CD4-positive, alpha-beta T cell treated with Interleukin-17A for 4 hours (primary cell): ENCODE measurements at regions not wholly inside any gene's neighbourhood (a gene's known extent, or its start where the extent isn't known, plus 50 kb on each side); places are given as distances from the start of the nearest gene placed in this dataset.
A peak's percentile ranks its signal among the peaks of the same experiment; 100 is the strongest.
"Not testable (repeated sequence)": the region's sequence is repeated elsewhere in the genome, so short reads cannot be mapped to it uniquely, and the experiment has no call there.

Experiments
- DNase-seq: peaks from one replicate; pipeline ENCODE4 v3.0.0-alpha.2; 2020; ENCODE audit warnings: mixed read lengths

- no peak for DNase-seq
These were observed 169.9 kb downstream of the PRL start for GRCh38 chr6:22126910-22127309.

DNA sequence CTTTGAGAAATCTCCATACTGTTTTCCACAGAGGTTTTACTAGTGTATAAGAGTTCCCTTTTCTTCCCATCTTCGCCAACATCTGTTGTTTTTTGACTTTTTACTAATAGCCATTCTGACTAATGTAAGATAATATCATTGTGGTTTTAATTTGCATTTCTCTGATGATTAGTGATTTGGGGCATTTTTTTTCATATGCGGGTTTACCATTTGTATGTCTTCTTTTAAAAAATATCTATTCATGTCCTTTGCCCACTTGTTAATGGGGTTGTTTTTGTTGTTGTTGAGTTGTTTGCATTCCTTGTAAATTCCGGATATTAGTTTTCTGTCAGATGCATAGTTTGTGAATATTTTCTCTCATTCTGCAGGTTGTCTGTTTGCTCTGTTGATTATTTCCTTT is 167.1 kb downstream of the PRL start:
- no peak for DNase-seq

DNA sequence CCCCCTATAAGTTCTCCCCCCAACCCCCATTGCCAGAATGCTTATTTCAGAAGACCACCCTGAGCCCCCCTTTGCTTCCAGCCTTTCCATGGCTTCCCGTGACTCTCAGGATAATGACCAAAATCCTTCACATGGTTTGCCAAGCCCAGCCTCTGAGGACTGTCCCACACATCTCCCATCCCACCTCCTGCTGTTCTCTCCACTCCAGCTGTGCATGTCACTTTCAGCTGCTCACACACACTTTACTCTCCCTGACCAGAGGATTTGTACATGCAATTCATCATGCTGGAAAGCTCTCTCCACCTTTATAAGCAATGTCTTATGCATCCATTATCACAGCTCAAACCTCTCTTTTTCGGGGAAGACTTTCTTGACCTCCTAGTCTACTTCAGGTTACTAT is 164.2 kb downstream of the PRL start:
- DNase-seq, result no peak

- DNase-seq, result no peak
These were observed 163.5 kb downstream of the PRL start for GRCh38 chr6:22133357-22133756.

DNA sequence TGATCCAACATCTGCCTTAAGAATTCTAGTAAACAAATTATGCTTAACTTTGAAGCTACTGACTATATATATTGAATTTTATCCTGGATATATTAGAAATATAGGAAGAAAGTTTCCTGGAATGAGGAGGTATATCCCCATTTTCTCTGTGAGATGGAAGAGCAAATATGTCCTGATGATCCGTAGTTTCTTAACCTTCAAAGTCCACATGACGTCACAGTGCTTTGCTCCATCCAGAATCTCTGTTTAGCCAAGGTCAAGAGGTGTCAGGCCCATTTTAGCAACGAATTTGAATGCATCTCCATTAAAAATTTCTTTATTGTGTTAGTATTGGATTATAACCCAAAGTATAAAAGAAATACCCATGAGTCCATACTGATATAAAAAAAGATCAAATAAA is 162.5 kb downstream of the PRL start:
- no peak for DNase-seq

DNA sequence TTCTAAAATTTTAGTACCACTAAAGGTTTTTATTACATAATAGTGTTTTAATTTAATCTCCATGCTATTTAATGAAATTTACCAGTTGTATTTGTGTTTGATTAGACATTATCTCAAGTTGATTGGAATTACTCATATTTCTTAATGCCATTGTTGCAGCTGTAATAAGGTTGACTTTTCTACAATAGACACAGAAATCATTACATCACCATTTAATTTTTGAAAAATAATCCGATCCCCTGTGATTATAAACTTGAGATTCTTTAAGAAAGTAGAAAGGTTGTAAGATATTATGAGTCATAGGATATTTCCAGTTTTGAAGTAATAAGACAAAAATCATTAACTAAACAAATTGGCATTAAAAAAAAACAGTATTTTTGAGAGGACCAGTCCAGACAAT is 161.4 kb downstream of the PRL start:
- DNase-seq, result no peak

GRCh38 chr6:22140736-22141135 is 156.1 kb downstream of the PRL start:
- DNase-seq, result not testable (repeated sequence)

GRCh38 chr6:22141241-22141745 is 155.5 kb downstream of the PRL start:
- no peak for DNase-seq

DNA sequence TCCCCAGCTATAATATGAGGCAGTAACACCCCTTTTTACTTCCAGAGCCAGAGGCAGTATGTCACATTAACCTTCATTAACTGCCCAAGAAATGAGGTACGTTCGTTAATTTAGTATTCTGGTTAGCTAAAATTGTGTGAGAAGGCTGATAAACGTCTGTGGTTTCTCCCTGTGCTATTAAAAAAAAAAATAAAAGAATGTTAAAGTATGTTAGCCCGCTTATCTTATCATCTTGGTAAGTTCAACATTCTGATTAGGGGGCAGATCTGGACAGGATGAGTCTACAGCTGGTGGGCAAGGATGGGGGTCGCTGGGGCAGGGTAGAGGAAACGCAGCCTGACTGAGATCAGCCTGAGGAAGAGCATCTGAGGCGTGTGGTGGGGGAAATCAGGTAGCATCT is 154.0 kb downstream of the PRL start:
- DNase-seq, result no peak

DNA sequence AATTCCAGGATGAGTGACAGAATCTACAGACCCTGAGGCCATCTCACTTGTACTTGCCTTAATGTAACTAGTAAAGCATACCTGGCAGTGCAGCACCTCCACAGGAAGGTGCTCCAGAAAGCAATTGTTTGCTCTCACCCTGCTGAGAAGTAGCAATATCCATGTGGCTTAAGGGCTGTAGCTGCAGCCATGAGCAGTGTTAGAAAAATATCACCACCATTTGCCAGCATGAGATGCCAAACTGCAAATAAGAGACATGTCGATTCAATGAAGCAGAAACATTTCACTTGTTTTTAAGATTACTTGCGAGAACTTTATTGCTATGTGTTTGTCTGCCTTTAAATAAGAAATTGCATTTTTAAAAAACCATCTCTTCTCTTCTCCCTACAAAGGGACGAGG is 151.5 kb downstream of the PRL start:
- DNase-seq, result no peak

DNA sequence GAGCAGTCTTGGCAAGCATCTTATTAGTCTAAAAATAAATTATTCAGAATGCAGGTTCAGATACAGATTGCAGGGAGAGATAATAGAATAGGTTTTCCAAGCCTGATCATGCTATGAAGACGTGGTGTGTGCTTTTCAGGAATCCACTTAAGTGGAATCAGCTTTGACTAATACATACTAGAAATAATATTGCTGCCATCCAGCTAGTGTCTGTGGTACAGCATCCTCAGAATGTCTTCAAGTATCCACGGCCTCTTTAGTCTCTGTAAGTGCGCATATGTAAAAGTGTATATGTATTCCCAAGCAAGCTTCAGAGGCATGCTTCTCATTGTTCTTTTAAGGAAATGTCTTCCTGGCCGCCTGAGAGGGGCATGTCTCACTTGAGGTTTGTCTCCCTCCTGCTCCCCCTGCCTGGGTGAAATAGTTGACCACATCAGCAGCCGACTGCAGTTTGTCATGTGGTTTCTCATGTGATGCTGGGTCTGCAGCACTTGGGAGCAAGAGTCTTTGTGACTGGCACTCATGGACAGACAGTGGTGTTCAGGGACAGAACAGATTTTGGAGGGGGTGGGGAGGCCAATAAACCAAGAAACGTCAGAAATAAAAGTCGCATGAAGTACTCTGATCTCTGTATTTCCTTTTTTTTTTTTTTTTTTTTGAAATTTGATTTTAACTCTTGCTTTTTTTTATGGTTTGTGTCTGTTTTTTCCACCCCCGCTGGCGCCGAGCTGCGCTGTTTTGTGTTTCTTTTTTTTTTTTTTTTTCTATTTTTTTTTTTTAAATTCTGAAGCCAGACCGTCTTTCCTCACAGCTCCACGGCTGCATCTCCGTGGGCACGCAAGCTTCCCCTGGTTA is 150.8 kb downstream of the PRL start:
- DNase-seq, result peak; percentile 10

GRCh38 chr6:22146678-22146930 is 150.2 kb downstream of the PRL start:
- DNase-seq, result peak; percentile 7

GRCh38 chr6:22146931-22147701 is 149.7 kb downstream of the PRL start:
- DNase-seq, result peak; percentile 9

DNA sequence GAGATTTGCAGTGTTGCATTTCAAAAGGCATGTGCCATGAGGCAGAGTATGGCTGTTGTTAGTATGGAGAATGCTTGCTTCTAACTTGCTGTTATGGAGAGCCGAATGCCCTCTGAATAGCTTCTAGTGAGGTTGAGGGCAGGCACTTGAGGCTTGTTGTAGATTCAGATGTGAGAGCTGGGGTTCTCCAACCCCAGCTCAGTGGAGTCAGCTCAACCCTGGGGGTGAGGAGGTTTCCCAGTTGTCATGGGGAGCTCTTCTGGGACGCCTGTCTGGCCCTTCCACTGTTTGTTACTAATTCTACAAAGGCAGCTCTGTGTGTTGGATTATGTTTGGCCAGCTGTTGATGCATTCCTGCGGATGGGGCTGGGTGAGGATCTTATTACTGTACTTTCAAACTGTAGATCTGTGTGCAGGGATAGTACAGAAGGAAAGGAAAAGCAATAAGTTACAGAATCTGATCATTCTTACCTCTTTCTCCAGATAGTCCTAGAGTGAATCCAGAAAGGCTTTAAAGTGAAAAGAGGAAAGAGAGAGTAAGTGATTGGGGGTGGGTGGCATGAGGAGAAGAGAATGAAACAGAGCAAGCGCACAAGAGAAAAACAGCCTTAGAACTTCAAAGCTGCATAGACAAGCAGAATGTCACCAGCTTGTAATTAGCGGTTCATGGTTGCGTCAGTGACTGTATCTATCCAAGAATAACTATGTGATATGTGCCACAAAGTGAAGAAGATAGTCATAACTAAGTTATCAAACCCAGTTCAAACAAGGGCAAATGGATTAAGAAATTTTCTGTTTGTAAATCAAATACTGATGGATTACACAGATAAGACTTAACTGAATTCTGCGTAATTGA is 148.7 kb downstream of the PRL start:
- no peak for DNase-seq

DNA sequence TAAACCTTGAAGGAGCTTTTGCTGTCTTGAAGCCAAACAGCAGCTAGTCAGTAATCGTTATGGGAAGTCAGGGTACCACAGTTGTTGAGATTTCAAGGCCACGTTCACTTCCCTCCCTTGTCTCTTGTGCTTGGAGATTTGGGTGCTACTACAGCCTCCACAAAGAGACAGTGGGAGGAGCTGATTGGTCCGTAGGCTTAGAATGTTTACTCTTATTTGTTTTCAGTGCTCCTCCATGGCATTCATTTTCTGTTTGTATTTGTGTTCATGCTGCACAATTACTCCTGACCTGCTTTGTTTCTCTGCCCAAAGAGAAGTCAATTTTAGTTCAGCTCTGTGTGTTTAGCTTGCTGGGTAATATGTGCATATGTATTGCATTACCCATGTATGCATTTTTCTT is 147.7 kb downstream of the PRL start:
- DNase-seq, result no peak

- no peak for DNase-seq
These were observed 147.1 kb downstream of the PRL start for GRCh38 chr6:22149501-22150367.

DNA sequence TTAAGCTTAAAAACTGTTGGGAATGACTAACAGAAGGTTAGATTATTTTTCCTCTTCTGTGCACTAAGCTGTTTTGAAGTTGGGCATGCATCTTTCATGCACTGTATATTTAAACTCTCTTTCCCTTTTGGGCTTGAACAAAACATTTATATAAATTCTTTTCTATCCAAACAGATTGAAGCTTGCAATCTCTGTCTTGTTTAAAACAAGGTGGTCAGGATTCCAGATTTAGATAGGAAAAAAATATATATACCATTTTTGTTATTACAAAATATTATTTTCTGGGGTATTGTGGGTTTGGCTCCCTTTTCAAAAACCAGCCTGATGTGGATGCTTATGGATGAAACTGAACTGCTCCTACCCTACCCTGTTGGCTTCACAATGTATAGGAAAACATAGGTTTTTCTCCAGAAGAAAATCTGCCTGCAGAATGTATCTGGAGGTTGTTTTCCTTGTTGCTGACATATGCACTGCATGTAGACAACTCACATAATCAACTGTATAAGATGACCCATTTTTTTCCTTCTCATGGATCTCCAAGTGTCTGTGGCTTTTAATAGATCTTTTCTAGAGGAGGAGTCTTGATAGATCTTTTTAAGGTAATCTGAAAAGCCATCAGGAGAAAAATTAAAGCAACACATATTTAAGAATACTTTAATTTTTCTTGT is 146.3 kb downstream of the PRL start:
- DNase-seq, result no peak

GRCh38 chr6:22151892-22152291 is 144.9 kb downstream of the PRL start:
- no peak for DNase-seq

DNA sequence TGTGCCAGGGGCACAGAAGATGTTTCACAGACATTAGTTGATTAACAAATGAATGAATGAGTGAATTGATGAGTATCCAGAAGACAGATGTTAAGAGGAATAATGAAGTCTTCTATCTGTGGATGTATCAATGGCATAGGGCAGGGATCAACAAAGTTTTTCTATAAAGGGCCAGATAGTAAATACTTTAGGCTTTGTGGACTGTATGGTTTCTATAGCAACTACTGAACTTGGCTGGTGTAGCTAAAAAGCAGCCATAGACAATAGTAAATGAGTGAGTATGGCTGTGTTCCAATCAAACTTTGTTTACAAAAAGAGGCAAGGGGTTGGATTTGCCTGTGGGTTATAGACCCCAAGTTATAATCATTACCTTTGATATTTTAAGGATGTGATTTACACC is 144.0 kb downstream of the PRL start:
- no peak for DNase-seq

GRCh38 chr6:22153384-22154158 is 143.3 kb downstream of the PRL start:
- DNase-seq, result no peak

DNA sequence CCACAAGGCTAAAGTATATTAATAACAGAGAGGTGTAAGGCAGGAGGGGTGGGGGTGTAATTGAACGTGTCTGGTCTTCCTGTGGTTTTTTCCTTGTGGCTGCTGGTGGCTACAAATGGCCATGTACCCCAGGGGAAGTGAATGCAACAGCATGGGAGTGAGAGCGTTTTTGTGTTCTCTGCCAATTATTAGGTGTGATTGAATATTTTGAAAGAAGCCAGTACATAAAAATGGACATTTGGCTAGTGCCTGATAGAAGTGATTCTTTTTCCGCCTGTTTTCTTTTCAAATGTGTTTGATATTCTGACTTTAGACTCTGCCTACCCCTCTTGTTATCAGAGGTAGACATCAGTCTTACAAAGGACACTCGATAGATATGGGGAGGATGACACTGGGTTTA is 141.3 kb downstream of the PRL start:
- DNase-seq, result no peak
